NB4 (cell line): ENCODE measurements at regions not wholly inside any gene's neighbourhood (a gene's known extent, or its start where the extent isn't known, plus 50 kb on each side); places are given as distances from the start of the nearest gene placed in this dataset.
"Not testable (repeated sequence)": the region's sequence is repeated elsewhere in the genome, so short reads cannot be mapped to it uniquely, and the experiment has no call there.

Experiments
- CTCF ChIP-seq: IDR thresholded peaks from one replicate; pipeline ENCODE4 v1.5.1; 2012; ENCODE audit warnings: low read depth, low read length
- MAX ChIP-seq: IDR thresholded peaks from 2 replicates; pipeline ENCODE4 v1.6.1; 2011; ENCODE audit warnings: low read depth, low read length
- MYC ChIP-seq: IDR thresholded peaks from 2 replicates; pipeline ENCODE4 v1.6.1; 2011; ENCODE audit warnings: low read depth, low read length

GRCh38 chr20:52302051-52302450 is 110.5 kb upstream of the ZFP64 start:
- not testable (repeated sequence) for TF ChIP-seq CTCF, MYC, MAX
